ENCODE measurements at regions not wholly inside any gene's neighbourhood (a gene's known extent, or its start where the extent isn't known, plus 50 kb on each side); places are given as distances from the start of the nearest gene placed in this dataset.

DNA sequence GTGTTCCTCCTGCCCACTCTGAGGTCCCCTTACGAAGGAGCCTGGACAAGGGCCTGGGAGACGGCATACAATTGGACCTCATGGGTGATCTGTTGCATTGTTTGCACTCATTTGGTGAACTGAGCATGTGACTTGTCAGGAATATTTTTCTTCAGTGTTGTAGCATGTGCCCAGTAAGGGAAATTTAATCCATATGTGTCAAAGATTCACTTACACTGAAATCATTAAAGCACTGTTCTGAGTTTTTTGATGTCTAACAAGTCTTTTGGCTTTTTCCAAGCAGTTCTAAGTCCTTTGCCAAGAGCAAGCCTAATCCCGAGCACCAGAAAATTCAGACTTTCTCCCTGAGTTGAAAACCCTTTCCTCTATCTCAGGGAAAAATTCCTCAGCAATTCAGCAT lies 61.6 kb upstream of the RPS23 start:
- TF ChIP-seq EZH2 (IDR thresholded peaks at IDR 0.05) (no peak), POLR2AphosphoS5 (IDR thresholded peaks at IDR 0.05; ENCODE audit: low read depth, low read length) (no peak), FOSL1 (IDR thresholded peaks at IDR 0.05; ENCODE audit: low read depth) (no peak), EZH2phosphoT487 (IDR thresholded peaks at IDR 0.05; ENCODE audit: borderline replicate concordance) (no peak), YY1 (IDR thresholded peaks at IDR 0.05; ENCODE audit: extremely low read depth, insufficient replicate concordance, low read depth, low read length) (no peak), EGR1 (IDR thresholded peaks at IDR 0.05; ENCODE audit: low read depth) (no peak)
- TF ChIP-seq, protein P1, sequence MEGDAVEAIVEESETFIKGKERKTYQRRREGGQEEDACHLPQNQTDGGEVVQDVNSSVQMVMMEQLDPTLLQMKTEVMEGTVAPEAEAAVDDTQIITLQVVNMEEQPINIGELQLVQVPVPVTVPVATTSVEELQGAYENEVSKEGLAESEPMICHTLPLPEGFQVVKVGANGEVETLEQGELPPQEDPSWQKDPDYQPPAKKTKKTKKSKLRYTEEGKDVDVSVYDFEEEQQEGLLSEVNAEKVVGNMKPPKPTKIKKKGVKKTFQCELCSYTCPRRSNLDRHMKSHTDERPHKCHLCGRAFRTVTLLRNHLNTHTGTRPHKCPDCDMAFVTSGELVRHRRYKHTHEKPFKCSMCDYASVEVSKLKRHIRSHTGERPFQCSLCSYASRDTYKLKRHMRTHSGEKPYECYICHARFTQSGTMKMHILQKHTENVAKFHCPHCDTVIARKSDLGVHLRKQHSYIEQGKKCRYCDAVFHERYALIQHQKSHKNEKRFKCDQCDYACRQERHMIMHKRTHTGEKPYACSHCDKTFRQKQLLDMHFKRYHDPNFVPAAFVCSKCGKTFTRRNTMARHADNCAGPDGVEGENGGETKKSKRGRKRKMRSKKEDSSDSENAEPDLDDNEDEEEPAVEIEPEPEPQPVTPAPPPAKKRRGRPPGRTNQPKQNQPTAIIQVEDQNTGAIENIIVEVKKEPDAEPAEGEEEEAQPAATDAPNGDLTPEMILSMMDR (IDR thresholded peaks at IDR 0.05 in 2 of 3, conservative IDR thresholded peaks at IDR 0.05 in 1 of 3; ENCODE audit: borderline replicate concordance in 1 of 3, insufficient read depth in 1 of 3, low read depth in 2 of 3, low read length in 2 of 3): no peak
- TF ChIP-seq, protein P2, sequence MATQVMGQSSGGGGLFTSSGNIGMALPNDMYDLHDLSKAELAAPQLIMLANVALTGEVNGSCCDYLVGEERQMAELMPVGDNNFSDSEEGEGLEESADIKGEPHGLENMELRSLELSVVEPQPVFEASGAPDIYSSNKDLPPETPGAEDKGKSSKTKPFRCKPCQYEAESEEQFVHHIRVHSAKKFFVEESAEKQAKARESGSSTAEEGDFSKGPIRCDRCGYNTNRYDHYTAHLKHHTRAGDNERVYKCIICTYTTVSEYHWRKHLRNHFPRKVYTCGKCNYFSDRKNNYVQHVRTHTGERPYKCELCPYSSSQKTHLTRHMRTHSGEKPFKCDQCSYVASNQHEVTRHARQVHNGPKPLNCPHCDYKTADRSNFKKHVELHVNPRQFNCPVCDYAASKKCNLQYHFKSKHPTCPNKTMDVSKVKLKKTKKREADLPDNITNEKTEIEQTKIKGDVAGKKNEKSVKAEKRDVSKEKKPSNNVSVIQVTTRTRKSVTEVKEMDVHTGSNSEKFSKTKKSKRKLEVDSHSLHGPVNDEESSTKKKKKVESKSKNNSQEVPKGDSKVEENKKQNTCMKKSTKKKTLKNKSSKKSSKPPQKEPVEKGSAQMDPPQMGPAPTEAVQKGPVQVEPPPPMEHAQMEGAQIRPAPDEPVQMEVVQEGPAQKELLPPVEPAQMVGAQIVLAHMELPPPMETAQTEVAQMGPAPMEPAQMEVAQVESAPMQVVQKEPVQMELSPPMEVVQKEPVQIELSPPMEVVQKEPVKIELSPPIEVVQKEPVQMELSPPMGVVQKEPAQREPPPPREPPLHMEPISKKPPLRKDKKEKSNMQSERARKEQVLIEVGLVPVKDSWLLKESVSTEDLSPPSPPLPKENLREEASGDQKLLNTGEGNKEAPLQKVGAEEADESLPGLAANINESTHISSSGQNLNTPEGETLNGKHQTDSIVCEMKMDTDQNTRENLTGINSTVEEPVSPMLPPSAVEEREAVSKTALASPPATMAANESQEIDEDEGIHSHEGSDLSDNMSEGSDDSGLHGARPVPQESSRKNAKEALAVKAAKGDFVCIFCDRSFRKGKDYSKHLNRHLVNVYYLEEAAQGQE (IDR thresholded peaks at IDR 0.05; ENCODE audit: low read depth): no peak
